BE2C (cell line): ENCODE measurements at regions not wholly inside any gene's neighbourhood (a gene's known extent, or its start where the extent isn't known, plus 50 kb on each side); places are given as distances from the start of the nearest gene placed in this dataset.

Experiments used
- DNase-seq: peaks from one replicate; pipeline ENCODE4 v3.0.0-alpha.2; 2020
- H3K27me3 ChIP-seq: fragments of 250-450 bp; sonication (Bioruptor Pico); 2 replicates; pipeline ENCODE4 v1.5.1; 2020; ENCODE audit warnings: mild to moderate bottlenecking
- H3K36me3 ChIP-seq: fragments of 250-450 bp; sonication (Bioruptor Pico); 2 replicates; pipeline ENCODE4 v1.5.1; 2020; ENCODE audit warnings: mild to moderate bottlenecking
- H3K4me1 ChIP-seq: fragments of 250-450 bp; sonication (Bioruptor Pico); 2 replicates; pipeline ENCODE4 v1.5.1; 2020
- H3K4me3 ChIP-seq: 2 replicates; pipeline ENCODE4 v1.5.1; 2011; ENCODE audit warnings: low read depth, low read length
- H3K9me3 ChIP-seq: fragments of 250-450 bp; sonication (Bioruptor Pico); 2 replicates; pipeline ENCODE4 v1.5.1; 2020
- CTCF ChIP-seq: IDR thresholded peaks from 2 replicates; pipeline ENCODE4 v1.5.1; 2012; ENCODE audit warnings: mild to moderate bottlenecking, low read depth, low read length

DNA sequence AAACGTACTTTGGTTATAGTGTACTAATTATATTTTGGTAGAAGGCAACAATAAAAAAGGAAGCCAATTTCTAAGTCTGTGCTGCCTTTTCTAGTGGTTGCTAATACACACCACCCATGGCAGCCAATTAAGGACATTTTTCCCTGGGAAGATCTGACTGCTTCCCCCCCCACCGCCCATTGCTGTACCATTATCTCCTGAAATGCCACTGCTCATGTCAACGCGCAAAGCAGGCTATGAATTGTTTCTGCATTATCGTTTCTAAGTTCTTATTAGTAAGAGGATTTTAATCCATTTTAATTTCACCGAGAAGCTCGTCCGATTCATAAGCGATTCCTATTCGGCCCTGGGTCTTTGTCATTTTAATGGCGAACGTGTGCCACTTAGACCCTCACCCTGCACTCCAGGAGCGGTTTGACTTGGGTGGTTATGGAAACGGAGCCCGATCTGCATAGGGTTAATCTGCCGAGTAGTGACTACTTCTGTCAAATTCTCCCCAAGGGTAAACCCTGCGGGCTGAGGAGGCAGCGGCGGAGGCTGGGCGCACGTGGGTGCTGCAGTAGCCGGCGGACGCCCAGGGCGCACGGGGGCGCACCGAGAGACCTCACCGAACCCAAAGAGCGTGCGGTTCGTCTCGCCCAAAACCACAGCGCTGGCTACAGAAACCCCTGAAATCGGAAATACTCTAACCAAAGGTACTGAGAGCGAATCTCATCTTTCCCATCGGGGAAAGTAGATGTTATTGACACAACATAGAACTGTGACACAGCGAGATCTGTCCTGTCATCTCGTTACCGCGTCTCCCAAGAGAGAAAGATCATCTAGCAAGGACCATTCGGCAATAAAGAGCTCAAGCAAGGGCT is 55.8 kb upstream of the SHC3 start:
- Histone ChIP-seq H3K4me1 (peaks cover 2% of the 10 kb centered on the region; the same call in 1 of the 2 replicates), H3K9me3 (no peaks in the 10 kb centered on the region; the same call in 1 of the 2 replicates), H3K27me3 (no peaks in the 10 kb centered on the region), H3K4me3 (peak overlapping the region; percentile 79), H3K36me3 (no peaks in the 10 kb centered on the region)
- TF ChIP-seq CTCF, result peak; percentile 53
- DNase-seq, result peak; percentile 77

GRCh38 chr9:89236955-89237573 is 58.4 kb upstream of the SHC3 start:
- H3K36me3 ChIP-seq, result no peaks in the 10 kb centered on the region
- no peaks in the 10 kb centered on the region; the same call in 1 of the 2 replicates for H3K9me3 ChIP-seq
- H3K4me3 ChIP-seq, result no peak overlapping the region
- TF ChIP-seq CTCF, result no peak
- no peak for DNase-seq
- peaks cover 2% of the 10 kb centered on the region; the same call in 1 of the 2 replicates for H3K4me1 ChIP-seq
- no peaks in the 10 kb centered on the region for H3K27me3 ChIP-seq

- no peak overlapping the region for H3K4me3 ChIP-seq
- no peaks in the 10 kb centered on the region; the same call in 1 of the 2 replicates for H3K9me3 ChIP-seq
- H3K27me3 ChIP-seq, result no peaks in the 10 kb centered on the region
- peaks cover 2% of the 10 kb centered on the region; the same call in 1 of the 2 replicates for H3K4me1 ChIP-seq
- DNase-seq, result no peak
- no peaks in the 10 kb centered on the region for H3K36me3 ChIP-seq
- TF ChIP-seq CTCF, result no peak
Measured at GRCh38 chr9:89238424-89238823, 59.8 kb upstream of the SHC3 start.

DNA sequence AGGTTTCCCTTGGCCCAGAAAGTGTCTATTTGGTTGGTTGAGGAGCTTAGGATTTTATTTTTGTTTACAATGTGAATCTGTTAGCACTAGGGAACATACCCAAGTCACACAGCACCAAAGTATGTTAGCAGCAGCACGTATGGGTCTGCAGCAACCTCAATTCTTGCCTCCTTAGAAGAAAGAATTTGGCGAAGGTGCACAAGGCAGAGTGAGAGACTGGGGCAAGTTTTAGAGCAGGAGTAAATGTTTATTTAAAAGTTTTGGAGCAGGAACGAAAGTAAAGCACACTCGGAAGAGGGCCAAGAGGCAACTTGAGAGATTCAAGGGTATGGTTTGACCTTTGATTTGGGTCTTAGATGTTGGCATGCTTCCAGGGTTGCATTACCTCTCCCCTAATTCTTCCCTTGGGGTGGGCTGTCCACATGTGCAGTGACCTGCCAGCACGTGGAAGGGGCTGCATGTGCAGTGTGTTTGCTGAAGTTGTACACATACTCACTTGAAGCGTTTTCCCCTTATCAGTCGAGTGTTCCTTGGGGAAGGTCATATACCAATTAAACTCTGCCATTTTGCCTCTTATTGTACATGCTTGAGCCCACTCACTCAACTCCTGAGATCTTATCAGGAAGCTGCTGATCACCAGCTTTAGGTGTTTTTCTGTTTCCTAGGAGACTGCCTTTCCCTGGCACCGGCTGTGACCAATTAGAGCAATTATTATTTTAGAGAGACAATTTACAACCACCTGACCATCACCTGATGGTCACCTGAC is 64.9 kb upstream of the SHC3 start:
- DNase-seq, result no peak
- no peak overlapping the region for H3K4me3 ChIP-seq
- H3K27me3 ChIP-seq, result no peaks in the 10 kb centered on the region
- no peaks in the 10 kb centered on the region for H3K36me3 ChIP-seq
- peaks cover 6% of the 10 kb centered on the region; the same call in 1 of the 2 replicates for H3K4me1 ChIP-seq
- H3K9me3 ChIP-seq, result no peaks in the 10 kb centered on the region
- TF ChIP-seq CTCF, result no peak

- Histone ChIP-seq H3K4me3 (no peak overlapping the region), H3K36me3 (no peaks in the 10 kb centered on the region), H3K9me3 (no peaks in the 10 kb centered on the region), H3K27me3 (no peaks in the 10 kb centered on the region), H3K4me1 (peaks cover 6% of the 10 kb centered on the region; the same call in 1 of the 2 replicates)
- no peak for DNase-seq
- TF ChIP-seq CTCF, result no peak
Measured at GRCh38 chr9:89246840-89247239, 64.2 kb upstream of the CKS2 start.
